ENCODE measurements at regions not wholly inside any gene's neighbourhood (a gene's known extent, or its start where the extent isn't known, plus 50 kb on each side); places are given as distances from the start of the nearest gene placed in this dataset.
"Not testable (repeated sequence)": the region's sequence is repeated elsewhere in the genome, so short reads cannot be mapped to it uniquely, and the experiment has no call there.

GRCh38 chr4:37555322-37555721 is 130.9 kb downstream of the RELL1 start:
- DNase-seq (ENCODE audit: extremely low spot score) = no peak
- ChIA-PET CTCF (interaction anchor here (4.9 kb wide), 1 partner anchor 11 kb away, joined by 25 read pairs; no protein-coding TSS in a partner anchor), POLR2A (no interaction called here)
- TF ChIP-seq CTCF (IDR thresholded peaks at IDR 0.05; ENCODE audit: control extremely low read depth, extremely low read depth, low read depth, missing control alignments) = no peak

GRCh38 chr4:37549866-37550265 is 136.3 kb downstream of the RELL1 start:
- POLR2A ChIA-PET; DNase-seq (ENCODE audit: extremely low spot score): not testable (repeated sequence)
- CTCF ChIA-PET = interaction anchor here (1.1 to 1.7 kb wide), 2 partner anchors 18 to 25 kb away, joined by 3 read pairs; no protein-coding TSS in a partner anchor

GRCh38 chr4:37549041-37549440 is 137.1 kb downstream of the RELL1 start:
- DNase-seq (ENCODE audit: extremely low spot score) = no peak
- no peak for TF ChIP-seq CTCF (IDR thresholded peaks at IDR 0.05; ENCODE audit: control extremely low read depth, extremely low read depth, low read depth, missing control alignments)
- POLR2A ChIA-PET = no interaction called here
- CTCF ChIA-PET = interaction anchor here (1.1 to 1.7 kb wide), 2 partner anchors 19 to 24 kb away, joined by 3 read pairs; no protein-coding TSS in a partner anchor

- no peak for DNase-seq (ENCODE audit: extremely low spot score)
- CTCF ChIA-PET = no interaction called here
- no peak for TF ChIP-seq CTCF (IDR thresholded peaks at IDR 0.05; ENCODE audit: control extremely low read depth, extremely low read depth, low read depth, missing control alignments)
- POLR2A ChIA-PET = no interaction called here
Measured at GRCh38 chr4:37546586-37546985, 139.6 kb downstream of the RELL1 start.

- TF ChIP-seq CTCF (IDR thresholded peaks at IDR 0.05; ENCODE audit: control extremely low read depth, extremely low read depth, low read depth, missing control alignments) = no peak
- no peak for DNase-seq (ENCODE audit: extremely low spot score)
- POLR2A ChIA-PET = no interaction called here
- CTCF ChIA-PET = interaction anchor here (1.8 kb wide), 1 partner anchor 24 kb away, joined by 4 read pairs; no protein-coding TSS in a partner anchor
Measured at GRCh38 chr4:37542706-37543105, 143.5 kb downstream of the RELL1 start.

GRCh38 chr4:37541956-37542355 is 144.2 kb downstream of the RELL1 start:
- ChIA-PET CTCF (interaction anchor here (1.8 kb wide), 1 partner anchor 25 kb away, joined by 4 read pairs; no protein-coding TSS in a partner anchor), POLR2A (no interaction called here)
- no peak for DNase-seq (ENCODE audit: extremely low spot score)
- TF ChIP-seq CTCF (IDR thresholded peaks at IDR 0.05; ENCODE audit: control extremely low read depth, extremely low read depth, low read depth, missing control alignments) = no peak

GRCh38 chr4:37540486-37540885 is 145.7 kb downstream of the RELL1 start:
- TF ChIP-seq CTCF (IDR thresholded peaks at IDR 0.05; ENCODE audit: control extremely low read depth, extremely low read depth, low read depth, missing control alignments) = no peak
- DNase-seq (ENCODE audit: extremely low spot score) = no peak
- POLR2A ChIA-PET = no interaction called here
- CTCF ChIA-PET = interaction anchor here (2.2 kb wide), 1 partner anchor 12 kb away, joined by 7 read pairs; no protein-coding TSS in a partner anchor
